Loucy (cell line): ENCODE measurements at regions not wholly inside any gene's neighbourhood (a gene's known extent, or its start where the extent isn't known, plus 50 kb on each side); places are given as distances from the start of the nearest gene placed in this dataset.

ENCODE experiments used
- CTCF ChIP-seq: fragments of 200-600 bp; sonication (generic); conservative IDR thresholded peaks from 2 replicates; pipeline ENCODE4 v1.5.1; 2014; ENCODE audit warnings: mild to moderate bottlenecking, antibody characterized with exemption, low read length
- EZH2phosphoT487 ChIP-seq: fragments of 200-600 bp; IDR thresholded peaks from 2 replicates; pipeline ENCODE4 v1.6.1; 2018; ENCODE audit warnings: antibody characterized with exemption, mild to moderate bottlenecking, moderate library complexity, borderline replicate concordance

GRCh38 chr10:128972036-128972405, 495.0 kb upstream of the MGMT start:
- TF ChIP-seq CTCF (no peak), EZH2phosphoT487 (no peak)
